ENCODE measurements at regions not wholly inside any gene's neighbourhood (a gene's known extent, or its start where the extent isn't known, plus 50 kb on each side); places are given as distances from the start of the nearest gene placed in this dataset.

GRCh38 chr2:74036010-74036409 is 51.3 kb downstream of the TET3 start:
- Mint-ChIP-seq H3K4me1 (ENCODE audit: low read depth) (peaks cover 88% of the 10 kb centered on the region), H3K36me3 (peaks cover 5% of the 10 kb centered on the region), H3K4me3 (no peak overlapping the region), H3K27me3 (no peaks in the 10 kb centered on the region), H3K9me3 (ENCODE audit: low read depth) (no peaks in the 10 kb centered on the region), H3K27ac (no peak overlapping the region)

GRCh38 chr2:74036450-74037195 is 51.9 kb downstream of the TET3 start:
- no peak overlapping the region for H3K27ac Mint-ChIP-seq
- no peaks in the 10 kb centered on the region for H3K27me3 Mint-ChIP-seq
- H3K4me1 Mint-ChIP-seq (ENCODE audit: low read depth) = peaks cover 87% of the 10 kb centered on the region
- no peaks in the 10 kb centered on the region for H3K9me3 Mint-ChIP-seq (ENCODE audit: low read depth)
- no peak overlapping the region for H3K4me3 Mint-ChIP-seq
- H3K36me3 Mint-ChIP-seq = peaks cover 5% of the 10 kb centered on the region

- peaks cover 87% of the 10 kb centered on the region for H3K4me1 Mint-ChIP-seq (ENCODE audit: low read depth)
- no peaks in the 10 kb centered on the region for H3K9me3 Mint-ChIP-seq (ENCODE audit: low read depth)
- H3K4me3 Mint-ChIP-seq = no peak overlapping the region
- H3K27ac Mint-ChIP-seq = peak overlapping the region; percentile 62
- peaks cover 5% of the 10 kb centered on the region for H3K36me3 Mint-ChIP-seq
- H3K27me3 Mint-ChIP-seq = no peaks in the 10 kb centered on the region
Measured at GRCh38 chr2:74037379-74037860, 52.7 kb downstream of the TET3 start.

DNA sequence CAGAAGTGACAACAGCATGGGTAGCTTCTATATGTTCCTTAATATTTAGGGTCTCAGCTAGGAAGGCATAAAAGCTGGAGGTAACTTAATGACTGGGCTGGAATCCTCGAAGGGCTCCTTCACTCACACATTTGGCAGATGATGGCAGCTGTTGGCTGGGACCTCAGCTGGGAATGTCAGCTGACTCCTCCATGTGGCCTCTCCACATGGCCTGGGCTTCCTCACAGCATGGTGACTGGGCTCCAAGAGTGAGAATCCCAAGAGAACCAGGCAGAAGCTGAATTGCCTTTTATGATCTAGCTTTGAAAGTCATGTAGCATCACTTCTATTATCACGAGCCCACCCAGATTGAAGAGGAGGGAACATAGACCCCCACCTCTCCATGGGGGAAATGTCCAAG is 54.9 kb downstream of the TET3 start:
- H3K36me3 Mint-ChIP-seq = peaks cover 5% of the 10 kb centered on the region
- peak overlapping the region; percentile 59 for H3K27ac Mint-ChIP-seq
- no peaks in the 10 kb centered on the region for H3K9me3 Mint-ChIP-seq (ENCODE audit: low read depth)
- peaks cover 82% of the 10 kb centered on the region for H3K4me1 Mint-ChIP-seq (ENCODE audit: low read depth)
- no peaks in the 10 kb centered on the region for H3K27me3 Mint-ChIP-seq
- no peak overlapping the region for H3K4me3 Mint-ChIP-seq

- H3K27ac Mint-ChIP-seq = peak overlapping the region; percentile 2
- peaks cover 84% of the 10 kb centered on the region for H3K4me1 Mint-ChIP-seq (ENCODE audit: low read depth)
Measured at GRCh38 chr2:74041182-74041581, 56.5 kb downstream of the TET3 start.

GRCh38 chr2:74041726-74042125 is 57.0 kb downstream of the TET3 start:
- Mint-ChIP-seq H3K36me3 (peaks cover 5% of the 10 kb centered on the region), H3K27ac (peak overlapping the region; percentile 2), H3K4me3 (no peak overlapping the region), H3K9me3 (ENCODE audit: low read depth) (no peaks in the 10 kb centered on the region), H3K4me1 (ENCODE audit: low read depth) (peaks cover 79% of the 10 kb centered on the region), H3K27me3 (no peaks in the 10 kb centered on the region)

More at GRCh38 chr2:74041182-74041581, 56.5 kb downstream of the TET3 start:
- H3K9me3 Mint-ChIP-seq (ENCODE audit: low read depth) = no peaks in the 10 kb centered on the region
- no peak overlapping the region for H3K4me3 Mint-ChIP-seq
- no peaks in the 10 kb centered on the region for H3K27me3 Mint-ChIP-seq
- peaks cover 5% of the 10 kb centered on the region for H3K36me3 Mint-ChIP-seq

GRCh38 chr2:74042606-74043005 is 57.9 kb downstream of the TET3 start:
- no peak overlapping the region for H3K27ac Mint-ChIP-seq
- peaks cover 70% of the 10 kb centered on the region for H3K4me1 Mint-ChIP-seq (ENCODE audit: low read depth)
- peaks cover 5% of the 10 kb centered on the region for H3K36me3 Mint-ChIP-seq
- H3K4me3 Mint-ChIP-seq = no peak overlapping the region
- no peaks in the 10 kb centered on the region for H3K27me3 Mint-ChIP-seq
- no peaks in the 10 kb centered on the region for H3K9me3 Mint-ChIP-seq (ENCODE audit: low read depth)

GRCh38 chr2:74043345-74044329 is 58.9 kb downstream of the TET3 start:
- H3K9me3 Mint-ChIP-seq (ENCODE audit: low read depth) = no peaks in the 10 kb centered on the region
- peaks cover 63% of the 10 kb centered on the region for H3K4me1 Mint-ChIP-seq (ENCODE audit: low read depth)
- H3K4me3 Mint-ChIP-seq = no peak overlapping the region
- no peaks in the 10 kb centered on the region for H3K27me3 Mint-ChIP-seq
- H3K36me3 Mint-ChIP-seq = peaks cover 8% of the 10 kb centered on the region
- peak overlapping the region; percentile 75 for H3K27ac Mint-ChIP-seq

DNA sequence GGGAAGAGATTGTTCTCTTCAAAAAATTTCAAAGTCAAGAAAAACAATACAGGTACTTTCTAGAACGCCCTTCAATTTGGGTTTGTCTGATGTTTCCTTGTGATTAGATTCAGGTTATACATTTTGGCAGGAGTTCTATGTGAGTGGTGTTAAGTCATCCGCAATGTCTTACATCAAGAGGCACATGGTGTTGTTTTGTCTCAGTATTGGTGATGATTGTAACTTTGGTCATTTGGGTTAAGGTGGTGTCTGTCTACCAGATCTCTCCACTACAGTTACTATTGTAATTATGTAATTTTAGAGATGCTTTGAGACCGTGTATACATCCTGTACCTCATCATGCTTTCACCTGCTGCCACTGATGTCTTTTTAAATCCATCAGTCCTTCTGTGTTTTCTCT is 60.3 kb downstream of the TET3 start:
- peak overlapping the region; percentile 64 for H3K27ac Mint-ChIP-seq
- H3K27me3 Mint-ChIP-seq = no peaks in the 10 kb centered on the region
- no peaks in the 10 kb centered on the region for H3K9me3 Mint-ChIP-seq (ENCODE audit: low read depth)
- no peak overlapping the region for H3K4me3 Mint-ChIP-seq
- peaks cover 7% of the 10 kb centered on the region for H3K36me3 Mint-ChIP-seq
- H3K4me1 Mint-ChIP-seq (ENCODE audit: low read depth) = peaks cover 53% of the 10 kb centered on the region

DNA sequence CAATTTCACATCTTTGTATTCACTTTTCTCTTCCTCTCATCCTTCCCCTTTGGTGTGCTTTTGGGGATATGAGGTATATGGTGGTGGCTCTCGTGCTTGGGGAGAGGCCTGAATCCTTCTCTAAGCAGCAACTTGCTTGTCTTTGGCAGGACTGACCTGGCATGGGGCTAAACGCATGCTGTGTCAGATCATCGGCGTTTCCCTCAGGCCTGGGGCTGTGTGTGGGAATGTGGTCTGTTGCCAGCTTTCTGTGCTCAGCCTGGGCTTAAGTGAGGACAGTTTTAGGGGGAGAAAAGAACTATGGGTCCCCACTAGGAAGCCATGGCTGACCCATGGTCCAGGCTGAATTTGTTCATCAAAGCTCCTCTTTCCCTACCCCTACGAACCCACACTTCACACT is 60.7 kb downstream of the TET3 start:
- H3K4me3 Mint-ChIP-seq = no peak overlapping the region
- H3K9me3 Mint-ChIP-seq (ENCODE audit: low read depth) = no peaks in the 10 kb centered on the region
- H3K36me3 Mint-ChIP-seq = peaks cover 4% of the 10 kb centered on the region
- peak overlapping the region; percentile 64 for H3K27ac Mint-ChIP-seq
- H3K27me3 Mint-ChIP-seq = no peaks in the 10 kb centered on the region
- H3K4me1 Mint-ChIP-seq (ENCODE audit: low read depth) = peaks cover 52% of the 10 kb centered on the region

GRCh38 chr2:74046441-74046840 is 61.7 kb downstream of the TET3 start:
- no peaks in the 10 kb centered on the region for H3K9me3 Mint-ChIP-seq (ENCODE audit: low read depth)
- no peaks in the 10 kb centered on the region for H3K27me3 Mint-ChIP-seq
- H3K36me3 Mint-ChIP-seq = peaks cover 4% of the 10 kb centered on the region
- no peak overlapping the region for H3K27ac Mint-ChIP-seq
- no peak overlapping the region for H3K4me3 Mint-ChIP-seq
- peaks cover 49% of the 10 kb centered on the region for H3K4me1 Mint-ChIP-seq (ENCODE audit: low read depth)

- Mint-ChIP-seq H3K36me3 (peaks cover 4% of the 10 kb centered on the region), H3K9me3 (ENCODE audit: low read depth) (no peaks in the 10 kb centered on the region), H3K27me3 (no peaks in the 10 kb centered on the region), H3K27ac (no peak overlapping the region), H3K4me1 (ENCODE audit: low read depth) (peaks cover 48% of the 10 kb centered on the region), H3K4me3 (no peak overlapping the region)
Measured at GRCh38 chr2:74047152-74047551, 62.4 kb downstream of the TET3 start.

GRCh38 chr2:74048147-74048546 is 63.4 kb downstream of the TET3 start:
- Mint-ChIP-seq H3K27me3 (no peaks in the 10 kb centered on the region), H3K4me1 (ENCODE audit: low read depth) (peaks cover 45% of the 10 kb centered on the region), H3K36me3 (peaks cover 5% of the 10 kb centered on the region), H3K4me3 (no peak overlapping the region), H3K9me3 (ENCODE audit: low read depth) (no peaks in the 10 kb centered on the region), H3K27ac (peak overlapping the region; percentile 55)

DNA sequence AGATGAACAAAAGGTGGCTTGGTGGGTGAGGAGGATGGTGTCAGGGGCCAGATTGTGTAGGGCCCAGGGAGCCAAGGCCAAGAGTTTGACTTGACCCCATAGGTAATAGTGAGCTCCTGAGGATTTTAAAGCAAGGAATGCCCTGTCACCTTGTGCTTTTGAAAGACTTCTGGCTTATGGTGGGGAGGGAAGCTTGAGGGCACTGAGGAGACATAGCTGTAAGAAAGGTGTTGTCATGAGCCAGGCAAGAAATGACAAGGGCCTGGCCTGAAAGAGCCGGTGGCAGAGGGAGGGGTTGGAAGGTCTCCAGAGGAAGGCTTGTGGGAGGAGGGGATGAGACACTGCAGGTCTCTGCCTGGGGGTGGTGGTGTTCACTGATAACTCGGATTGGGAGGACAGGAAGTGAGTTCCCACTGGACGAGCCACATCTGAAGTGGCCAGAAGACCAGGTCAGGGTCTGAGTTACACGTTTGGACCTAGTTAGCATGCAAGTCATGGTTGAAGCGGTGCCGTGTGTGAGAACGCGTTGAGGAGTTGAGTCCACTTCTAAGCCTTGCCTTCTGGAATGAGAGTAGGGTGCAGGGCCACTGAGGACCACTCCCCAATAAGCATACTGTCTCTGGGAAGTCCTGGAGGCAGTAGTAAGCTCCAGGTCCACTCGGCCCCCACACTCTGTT is 64.3 kb downstream of the TET3 start:
- Mint-ChIP-seq H3K36me3 (peaks cover 6% of the 10 kb centered on the region), H3K27me3 (no peaks in the 10 kb centered on the region)

GRCh38 chr2:74050151-74050550 is 65.4 kb downstream of the TET3 start:
- no peak overlapping the region for H3K4me3 Mint-ChIP-seq
- no peak overlapping the region for H3K27ac Mint-ChIP-seq
- peaks cover 6% of the 10 kb centered on the region for H3K36me3 Mint-ChIP-seq
- H3K4me1 Mint-ChIP-seq (ENCODE audit: low read depth) = peaks cover 46% of the 10 kb centered on the region
- no peaks in the 10 kb centered on the region for H3K9me3 Mint-ChIP-seq (ENCODE audit: low read depth)
- H3K27me3 Mint-ChIP-seq = no peaks in the 10 kb centered on the region

More for the DNA sequence above, 64.3 kb downstream of the TET3 start:
- Mint-ChIP-seq H3K4me1 (ENCODE audit: low read depth) (peaks cover 48% of the 10 kb centered on the region), H3K9me3 (ENCODE audit: low read depth) (no peaks in the 10 kb centered on the region), H3K4me3 (no peak overlapping the region), H3K27ac (peak overlapping the region; percentile 55)
